ENCODE measurements at regions not wholly inside any gene's neighbourhood (a gene's known extent, or its start where the extent isn't known, plus 50 kb on each side); places are given as distances from the start of the nearest gene placed in this dataset.

- TF ChIP-seq USF2 (IDR thresholded peaks at IDR 0.05; ENCODE audit: low read depth, low read length) (no peak), CTCF (conservative IDR thresholded peaks at IDR 0.05; ENCODE audit: low read depth, low read length) (no peak), MAFK (IDR thresholded peaks at IDR 0.05; ENCODE audit: low read depth, low read length) (no peak), POLR2A (IDR thresholded peaks at IDR 0.05; ENCODE audit: low read depth, low read length) (no peak)
Measured at GRCh38 chr6:102197211-102197610, 803.7 kb downstream of the GRIK2 start.
